ENCODE measurements at regions not wholly inside any gene's neighbourhood (a gene's known extent, or its start where the extent isn't known, plus 50 kb on each side); places are given as distances from the start of the nearest gene placed in this dataset.
A peak's percentile ranks its signal among the peaks of the same experiment; 100 is the strongest.

DNA sequence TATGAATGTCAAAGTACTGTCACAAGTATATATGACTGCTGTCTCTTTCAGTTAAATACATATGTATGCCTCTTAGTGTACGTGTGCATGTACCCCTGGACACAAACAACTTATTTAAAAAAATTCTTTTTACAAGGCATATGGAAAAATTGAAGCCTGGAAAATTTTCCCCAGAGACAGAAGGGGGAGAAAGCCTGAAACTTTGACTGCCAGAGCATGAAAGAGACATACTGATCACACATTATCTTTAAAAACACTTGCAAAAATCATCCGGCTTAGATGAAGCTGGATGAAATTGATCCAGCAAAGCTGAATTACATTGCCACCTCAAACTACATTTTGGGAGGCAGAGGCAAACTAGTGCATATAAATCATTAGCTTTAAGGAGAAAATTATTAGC lies 88.0 kb upstream of the NFIB start:
- no peaks in the 10 kb centered on the region for H3K9me3 Mint-ChIP-seq (ENCODE audit: unreplicated experiment)
- H3K27me3 Mint-ChIP-seq (ENCODE audit: unreplicated experiment): no peaks in the 10 kb centered on the region
- H3K36me3 Mint-ChIP-seq (ENCODE audit: unreplicated experiment): no peaks in the 10 kb centered on the region
- H3K27ac Mint-ChIP-seq (ENCODE audit: unreplicated experiment): no peak overlapping the region
- TF ChIP-seq, protein P1, sequence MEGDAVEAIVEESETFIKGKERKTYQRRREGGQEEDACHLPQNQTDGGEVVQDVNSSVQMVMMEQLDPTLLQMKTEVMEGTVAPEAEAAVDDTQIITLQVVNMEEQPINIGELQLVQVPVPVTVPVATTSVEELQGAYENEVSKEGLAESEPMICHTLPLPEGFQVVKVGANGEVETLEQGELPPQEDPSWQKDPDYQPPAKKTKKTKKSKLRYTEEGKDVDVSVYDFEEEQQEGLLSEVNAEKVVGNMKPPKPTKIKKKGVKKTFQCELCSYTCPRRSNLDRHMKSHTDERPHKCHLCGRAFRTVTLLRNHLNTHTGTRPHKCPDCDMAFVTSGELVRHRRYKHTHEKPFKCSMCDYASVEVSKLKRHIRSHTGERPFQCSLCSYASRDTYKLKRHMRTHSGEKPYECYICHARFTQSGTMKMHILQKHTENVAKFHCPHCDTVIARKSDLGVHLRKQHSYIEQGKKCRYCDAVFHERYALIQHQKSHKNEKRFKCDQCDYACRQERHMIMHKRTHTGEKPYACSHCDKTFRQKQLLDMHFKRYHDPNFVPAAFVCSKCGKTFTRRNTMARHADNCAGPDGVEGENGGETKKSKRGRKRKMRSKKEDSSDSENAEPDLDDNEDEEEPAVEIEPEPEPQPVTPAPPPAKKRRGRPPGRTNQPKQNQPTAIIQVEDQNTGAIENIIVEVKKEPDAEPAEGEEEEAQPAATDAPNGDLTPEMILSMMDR (IDR thresholded peaks at IDR 0.05): no peak
- peaks cover 9% of the 10 kb centered on the region for H3K4me1 Mint-ChIP-seq (ENCODE audit: unreplicated experiment)
- H3K4me3 Mint-ChIP-seq (ENCODE audit: unreplicated experiment): no peak overlapping the region
- DNase-seq (ENCODE audit: extremely low spot score, unreplicated experiment): no peak

DNA sequence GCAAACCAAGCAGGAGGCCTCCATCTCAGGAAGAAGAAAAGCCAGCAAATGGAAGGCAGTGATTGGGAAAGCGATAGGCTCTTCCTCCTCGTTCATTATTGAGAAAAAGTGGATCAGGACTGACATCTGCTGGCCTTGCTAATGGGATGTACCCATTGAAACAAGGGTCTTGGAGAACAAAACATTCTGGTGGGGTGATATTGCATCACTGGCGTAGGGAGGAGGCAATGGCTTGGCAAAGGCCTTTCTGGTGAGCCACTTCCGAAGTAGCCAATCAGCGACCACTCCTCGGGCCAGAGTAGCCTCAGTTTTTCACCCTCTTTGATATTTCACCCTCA lies 86.7 kb upstream of the NFIB start:
- DNase-seq (ENCODE audit: extremely low spot score, unreplicated experiment): no peak
- Mint-ChIP-seq H3K27ac (ENCODE audit: unreplicated experiment) (no peak overlapping the region), H3K4me3 (ENCODE audit: unreplicated experiment) (no peak overlapping the region)

DNA sequence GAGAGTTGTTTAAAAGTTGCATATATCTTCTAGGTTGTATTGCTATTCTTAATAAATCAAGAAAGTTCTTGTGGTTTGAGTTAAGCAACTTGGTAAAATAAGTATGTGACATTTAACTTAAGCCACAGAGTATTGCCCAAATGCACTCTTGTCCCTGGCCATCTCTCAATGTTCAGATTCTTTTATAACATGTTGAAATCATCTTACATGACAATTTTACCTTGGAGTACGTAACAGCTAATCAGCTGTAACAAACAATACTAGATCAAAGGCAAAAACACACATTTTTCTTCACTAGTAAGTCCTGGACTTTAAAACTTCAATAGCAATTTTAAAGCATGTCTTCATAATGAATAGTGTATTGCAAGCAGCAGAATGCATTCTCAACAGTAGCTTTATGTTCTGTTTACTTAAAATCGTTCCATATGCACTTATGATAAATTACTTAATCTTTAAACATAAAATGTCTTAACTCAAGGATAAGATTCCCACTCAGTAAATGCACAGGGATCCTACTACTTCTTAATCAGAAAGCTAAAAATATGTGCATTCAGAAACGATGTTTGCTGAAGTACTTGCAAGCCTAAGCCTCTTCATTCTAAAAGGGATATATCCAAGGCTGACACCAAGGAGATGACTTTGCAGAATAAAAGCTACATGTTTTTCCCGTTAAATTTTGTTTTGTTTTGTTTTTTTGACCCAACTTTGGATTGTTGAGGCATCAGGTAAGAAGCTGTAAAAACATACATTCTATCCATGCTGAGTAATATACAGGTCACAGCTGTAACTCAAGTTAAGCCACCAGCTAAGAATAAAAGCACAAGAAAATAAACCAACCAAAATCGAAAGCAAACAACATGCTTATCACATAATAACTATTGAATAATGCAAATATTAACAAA lies 86.1 kb upstream of the NFIB start:
- Mint-ChIP-seq H3K9me3 (ENCODE audit: unreplicated experiment) (no peaks in the 10 kb centered on the region), H3K27ac (ENCODE audit: unreplicated experiment) (no peak overlapping the region), H3K36me3 (ENCODE audit: unreplicated experiment) (no peaks in the 10 kb centered on the region), H3K27me3 (ENCODE audit: unreplicated experiment) (no peaks in the 10 kb centered on the region), H3K4me1 (ENCODE audit: unreplicated experiment) (peaks cover 9% of the 10 kb centered on the region), H3K4me3 (ENCODE audit: unreplicated experiment) (no peak overlapping the region)
- TF ChIP-seq, protein P1 (IDR thresholded peaks at IDR 0.05): no peak
- no peak for DNase-seq (ENCODE audit: extremely low spot score, unreplicated experiment)

More for the DNA sequence above, 86.7 kb upstream of the NFIB start:
- no peaks in the 10 kb centered on the region for H3K9me3 Mint-ChIP-seq (ENCODE audit: unreplicated experiment)
- no peaks in the 10 kb centered on the region for H3K27me3 Mint-ChIP-seq (ENCODE audit: unreplicated experiment)
- H3K4me1 Mint-ChIP-seq (ENCODE audit: unreplicated experiment): peaks cover 9% of the 10 kb centered on the region
- TF ChIP-seq, protein P1 (IDR thresholded peaks at IDR 0.05): peak; percentile 53
- no peaks in the 10 kb centered on the region for H3K36me3 Mint-ChIP-seq (ENCODE audit: unreplicated experiment)

DNA sequence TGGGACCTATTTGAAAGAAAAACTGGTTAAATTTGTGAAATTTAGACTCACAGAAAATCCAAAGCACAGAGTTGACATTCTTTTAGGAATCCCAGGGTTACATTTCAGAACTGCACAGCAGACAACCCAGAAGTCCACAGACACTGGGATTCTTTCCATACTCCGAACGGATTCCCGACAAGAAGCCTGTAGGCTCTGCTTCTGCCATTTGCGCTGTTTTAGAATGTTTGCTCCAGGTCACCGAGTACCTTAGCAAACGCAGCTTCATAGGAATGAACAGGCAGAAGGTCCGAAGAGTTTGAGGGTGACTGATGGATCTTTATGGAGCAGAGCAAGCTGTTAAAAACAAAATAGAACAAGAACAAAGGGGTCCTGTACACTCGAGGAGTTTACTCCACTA lies 84.5 kb upstream of the NFIB start:
- Mint-ChIP-seq H3K36me3 (ENCODE audit: unreplicated experiment) (no peaks in the 10 kb centered on the region), H3K4me1 (ENCODE audit: unreplicated experiment) (peaks cover 9% of the 10 kb centered on the region), H3K27me3 (ENCODE audit: unreplicated experiment) (no peaks in the 10 kb centered on the region), H3K27ac (ENCODE audit: unreplicated experiment) (no peak overlapping the region), H3K9me3 (ENCODE audit: unreplicated experiment) (peaks cover under 1% of the 10 kb centered on the region), H3K4me3 (ENCODE audit: unreplicated experiment) (no peak overlapping the region)
- TF ChIP-seq, protein P1 (IDR thresholded peaks at IDR 0.05): no peak
- no peak for DNase-seq (ENCODE audit: extremely low spot score, unreplicated experiment)

DNA sequence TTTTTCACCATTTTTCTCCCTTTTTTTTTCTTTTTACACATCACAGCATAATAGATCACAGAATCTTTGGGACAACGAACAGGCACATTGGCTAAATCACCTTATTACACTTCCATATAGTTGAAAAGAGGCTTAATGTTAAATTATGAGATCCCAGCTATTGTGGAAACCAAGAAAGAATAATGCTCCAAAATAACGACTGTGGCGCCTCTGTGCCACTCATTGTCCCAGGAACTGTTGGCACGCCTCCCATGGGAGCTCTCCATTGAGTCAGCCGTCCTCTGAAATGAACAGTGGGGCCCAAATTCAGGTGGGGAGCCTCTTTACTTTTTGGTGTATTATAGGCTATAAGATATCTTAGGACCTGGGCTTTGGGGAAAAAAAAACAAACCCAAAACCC lies 82.2 kb upstream of the NFIB start:
- peaks cover 18% of the 10 kb centered on the region for H3K9me3 Mint-ChIP-seq (ENCODE audit: unreplicated experiment)
- H3K27me3 Mint-ChIP-seq (ENCODE audit: unreplicated experiment): no peaks in the 10 kb centered on the region
- DNase-seq (ENCODE audit: extremely low spot score, unreplicated experiment): no peak
- no peaks in the 10 kb centered on the region for H3K36me3 Mint-ChIP-seq (ENCODE audit: unreplicated experiment)
- no peak overlapping the region for H3K4me3 Mint-ChIP-seq (ENCODE audit: unreplicated experiment)
- peaks cover 9% of the 10 kb centered on the region for H3K4me1 Mint-ChIP-seq (ENCODE audit: unreplicated experiment)
- TF ChIP-seq, protein P1 (IDR thresholded peaks at IDR 0.05): no peak
- H3K27ac Mint-ChIP-seq (ENCODE audit: unreplicated experiment): no peak overlapping the region
